ELF-1 (cell line): ENCODE measurements at regions not wholly inside any gene's neighbourhood (a gene's known extent, or its start where the extent isn't known, plus 50 kb on each side); places are given as distances from the start of the nearest gene placed in this dataset.
A peak's percentile ranks its signal among the peaks of the same experiment; 100 is the strongest.

ENCODE experiments used
- DNase-seq: peaks from one replicate; pipeline ENCODE4 v3.0.0-alpha.2; 2016; ENCODE audit warnings: low read depth, low spot score

DNA sequence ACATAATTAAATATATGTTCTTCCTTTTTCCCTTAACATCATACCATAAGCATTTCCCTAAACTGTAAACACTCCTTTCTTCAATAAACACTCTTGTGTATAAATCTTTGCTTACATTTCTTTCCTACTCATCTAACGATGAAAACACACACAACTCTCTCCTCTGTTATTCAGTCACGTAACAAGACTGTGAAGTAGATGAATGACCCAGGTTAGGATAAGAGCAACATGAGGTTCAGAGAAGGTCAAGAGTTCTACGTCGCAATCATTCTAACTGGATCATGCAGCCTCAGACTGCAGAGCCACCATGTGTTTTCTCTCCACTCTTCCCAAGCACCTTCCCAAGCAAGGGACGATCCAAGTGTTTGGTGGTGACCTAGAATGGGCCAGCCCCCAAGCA, 70.5 kb upstream of the SPTLC1 start:
- no peak for DNase-seq

DNA sequence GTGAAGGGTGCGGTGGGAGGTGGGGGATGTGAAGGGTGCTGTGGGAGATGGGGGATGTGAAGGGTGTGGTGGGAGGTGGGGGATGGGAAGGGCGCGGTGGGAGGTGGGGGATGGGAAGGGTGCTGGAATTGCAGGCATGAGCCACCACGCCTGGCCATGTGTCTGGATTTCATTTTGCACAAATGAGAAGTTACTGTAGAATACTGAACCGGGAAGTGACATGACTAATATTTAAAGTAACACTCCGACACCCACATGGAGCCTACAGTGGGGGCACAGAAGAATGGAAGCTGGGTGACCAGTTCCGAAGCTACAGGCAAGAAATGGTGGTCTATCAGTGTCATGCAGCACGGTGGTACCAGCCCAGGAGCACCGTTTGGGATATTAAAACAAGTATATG, 69.9 kb upstream of the SPTLC1 start:
- DNase-seq = no peak

DNA sequence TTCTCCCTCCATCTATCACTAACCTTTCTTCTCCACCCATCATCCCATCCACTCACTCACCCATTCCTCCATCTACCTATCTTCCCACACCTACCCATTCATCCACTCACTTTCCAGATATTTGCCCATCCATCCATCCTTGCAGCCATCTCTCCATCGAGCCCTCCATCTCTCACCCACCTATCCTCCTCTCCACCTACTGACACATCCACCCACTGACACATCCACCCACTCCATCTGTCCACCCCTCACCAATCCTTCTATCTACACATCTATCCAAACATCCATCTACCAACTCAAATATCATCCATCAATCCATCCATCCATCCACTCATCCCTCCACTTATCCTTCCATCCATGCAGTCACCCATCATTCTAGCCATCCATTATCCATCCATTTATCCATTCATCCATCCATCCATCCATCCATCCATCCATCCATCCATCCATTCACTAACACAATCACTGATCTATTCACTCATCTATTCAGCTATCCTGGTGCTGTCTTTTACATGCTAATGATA, 68.9 kb upstream of the SPTLC1 start:
- no peak for DNase-seq

DNA sequence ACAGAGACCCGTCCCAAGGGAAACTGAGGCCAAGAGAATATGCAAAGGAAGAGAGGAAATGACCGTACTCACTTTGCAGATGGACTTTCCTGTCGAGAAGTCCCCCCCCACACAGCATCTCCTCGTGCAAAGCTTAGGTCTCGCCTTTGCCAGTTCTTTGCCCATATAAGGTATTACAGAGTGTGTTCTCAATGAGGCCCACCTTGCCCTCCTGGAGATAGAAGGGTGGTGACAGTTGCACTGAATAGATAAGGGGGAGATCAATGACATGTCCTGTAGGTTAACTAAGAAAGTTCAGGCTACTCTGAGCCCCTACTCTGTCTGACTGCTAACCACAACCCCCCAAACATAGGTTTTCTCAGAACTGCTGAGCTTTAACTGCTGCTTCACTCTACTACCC, 68.2 kb upstream of the SPTLC1 start:
- DNase-seq = no peak

DNA sequence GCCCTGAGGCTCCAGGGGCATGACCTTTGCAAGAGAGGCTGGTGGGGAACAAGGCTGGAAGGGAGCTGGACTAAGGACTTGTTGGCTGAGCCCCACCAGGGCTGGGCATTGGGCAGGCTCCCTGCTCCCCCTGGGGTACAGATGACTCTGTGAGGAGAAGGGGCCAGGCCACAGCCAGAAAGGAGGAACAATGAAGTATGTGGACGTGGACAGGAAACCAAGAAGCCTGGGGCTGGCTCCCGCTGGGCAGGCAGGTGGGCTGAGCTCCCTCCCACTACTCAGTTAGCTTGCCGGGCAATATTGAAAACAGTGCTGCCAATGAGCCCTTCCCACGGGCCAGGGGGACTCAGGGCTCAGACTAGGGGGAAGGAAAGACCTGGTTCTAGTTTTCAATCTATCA, 66.1 kb upstream of the SPTLC1 start:
- no peak for DNase-seq

DNA sequence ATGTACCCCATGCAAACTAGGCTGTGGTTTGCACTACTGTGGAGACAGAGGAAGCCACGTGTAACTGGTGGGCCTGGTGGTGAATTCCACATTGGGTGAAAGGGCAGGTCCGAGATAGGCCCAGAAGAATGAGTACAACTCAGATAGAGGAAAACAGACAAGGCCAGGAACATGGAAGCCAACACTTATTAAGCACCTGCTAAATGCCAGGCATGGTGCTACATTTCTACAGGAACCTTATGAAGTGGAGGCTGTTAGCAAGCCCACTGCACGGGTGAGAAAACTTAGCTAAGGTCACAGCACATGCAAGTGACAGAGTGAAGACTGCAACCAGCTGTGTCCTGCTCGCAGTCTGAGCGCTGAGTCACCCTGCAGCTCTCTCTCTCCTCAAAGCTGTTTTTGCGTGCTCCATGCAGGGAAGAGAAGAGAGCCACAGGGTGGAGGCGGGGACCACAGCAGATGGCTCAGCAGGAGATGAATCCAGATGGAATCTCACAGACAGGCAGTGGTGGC, 65.5 kb upstream of the SPTLC1 start:
- peak; percentile 69 for DNase-seq

DNA sequence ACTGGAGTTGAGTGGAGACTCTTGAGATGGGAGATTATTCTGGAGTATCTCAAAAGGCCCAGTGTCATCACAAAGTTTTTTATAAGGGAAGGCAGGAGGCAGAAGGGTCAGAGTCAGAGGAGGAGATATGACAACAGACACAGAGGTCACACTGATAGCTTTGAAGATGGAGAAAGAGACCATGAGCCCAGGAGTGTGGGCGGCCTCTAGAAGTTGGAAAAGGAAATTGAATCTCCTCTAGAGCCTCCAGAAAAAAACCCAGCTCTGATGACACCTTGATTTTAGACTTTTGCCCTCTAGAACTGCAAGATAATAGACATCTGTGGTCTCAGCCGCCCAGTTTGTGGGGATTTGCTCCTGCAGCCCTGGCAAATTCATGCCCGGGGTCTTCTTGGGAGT, 64.8 kb upstream of the SPTLC1 start:
- DNase-seq = no peak

DNA sequence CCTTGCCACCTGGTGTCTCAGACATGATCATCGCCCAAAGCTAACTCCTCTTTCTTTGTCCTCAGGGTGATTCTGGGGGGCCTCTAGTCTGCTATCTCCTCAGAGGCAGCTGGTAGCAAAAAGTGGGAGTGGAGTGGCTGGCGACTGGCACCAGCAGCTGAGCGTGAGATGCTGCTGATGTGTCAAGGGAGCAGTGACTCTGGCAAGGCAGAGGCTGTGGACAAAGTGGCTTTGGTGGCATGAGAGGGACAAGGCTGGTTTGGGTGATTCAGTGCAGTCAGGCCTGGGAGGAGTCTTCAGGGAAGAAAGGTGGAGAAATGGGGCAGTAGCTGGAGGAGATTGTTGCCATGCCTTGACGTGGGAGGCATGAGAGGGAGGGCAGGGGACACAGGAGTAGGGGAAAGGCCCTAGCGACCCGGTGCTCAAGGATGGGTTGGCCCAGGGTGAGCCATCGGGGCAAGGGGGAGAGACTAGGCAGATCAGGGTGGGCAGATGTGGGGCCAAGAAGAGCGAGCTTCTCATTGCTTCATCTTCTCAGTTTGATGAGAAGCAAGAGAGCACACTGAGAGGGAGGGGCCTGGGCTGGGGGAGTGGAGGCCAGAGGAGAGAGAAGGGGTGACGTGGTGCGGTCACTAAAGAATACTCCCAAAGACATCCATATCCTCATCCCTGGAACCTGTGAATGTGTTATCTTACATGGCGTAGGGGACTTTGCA, 64.2 kb upstream of the SPTLC1 start:
- no peak for DNase-seq

DNA sequence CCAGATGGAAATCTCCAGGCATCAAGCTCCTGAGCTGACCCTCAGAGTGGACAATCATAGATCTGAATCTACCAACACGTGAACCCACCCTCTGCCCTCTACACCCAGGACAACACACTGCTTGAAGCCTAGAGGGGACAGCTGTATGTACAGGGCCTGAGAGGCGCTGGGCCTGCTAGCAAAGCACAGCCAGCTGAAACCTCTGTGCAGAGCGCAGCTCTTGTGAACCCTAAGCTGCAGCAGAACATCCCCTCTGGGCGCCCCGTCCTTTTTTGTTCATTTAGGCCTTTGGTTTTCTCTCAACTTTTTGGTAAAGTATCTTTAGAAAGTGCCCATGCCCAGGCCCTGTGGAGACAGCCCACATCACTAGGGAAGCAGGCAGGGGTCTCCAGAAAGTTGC, 62.4 kb upstream of the SPTLC1 start:
- DNase-seq = no peak

DNA sequence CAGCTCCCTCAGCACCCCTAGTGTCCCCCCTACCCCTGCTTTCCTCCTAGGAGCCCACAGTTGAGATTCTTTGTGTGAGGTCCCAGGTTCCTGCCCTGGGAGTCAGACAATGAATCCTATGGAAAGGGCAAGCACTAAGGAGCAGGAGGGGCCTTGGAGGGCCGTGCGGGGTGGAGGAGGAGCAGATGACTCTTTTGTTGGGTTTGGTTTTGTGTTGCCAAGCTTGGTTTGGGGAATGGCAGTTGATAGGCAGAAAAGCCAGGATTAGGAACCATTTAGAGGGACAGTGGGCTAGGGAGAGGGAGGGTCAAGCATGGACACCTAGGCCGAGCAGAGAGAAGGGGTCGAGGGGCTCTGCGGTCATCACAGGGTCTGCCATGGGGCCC, 61.6 kb upstream of the SPTLC1 start:
- DNase-seq = no peak

DNA sequence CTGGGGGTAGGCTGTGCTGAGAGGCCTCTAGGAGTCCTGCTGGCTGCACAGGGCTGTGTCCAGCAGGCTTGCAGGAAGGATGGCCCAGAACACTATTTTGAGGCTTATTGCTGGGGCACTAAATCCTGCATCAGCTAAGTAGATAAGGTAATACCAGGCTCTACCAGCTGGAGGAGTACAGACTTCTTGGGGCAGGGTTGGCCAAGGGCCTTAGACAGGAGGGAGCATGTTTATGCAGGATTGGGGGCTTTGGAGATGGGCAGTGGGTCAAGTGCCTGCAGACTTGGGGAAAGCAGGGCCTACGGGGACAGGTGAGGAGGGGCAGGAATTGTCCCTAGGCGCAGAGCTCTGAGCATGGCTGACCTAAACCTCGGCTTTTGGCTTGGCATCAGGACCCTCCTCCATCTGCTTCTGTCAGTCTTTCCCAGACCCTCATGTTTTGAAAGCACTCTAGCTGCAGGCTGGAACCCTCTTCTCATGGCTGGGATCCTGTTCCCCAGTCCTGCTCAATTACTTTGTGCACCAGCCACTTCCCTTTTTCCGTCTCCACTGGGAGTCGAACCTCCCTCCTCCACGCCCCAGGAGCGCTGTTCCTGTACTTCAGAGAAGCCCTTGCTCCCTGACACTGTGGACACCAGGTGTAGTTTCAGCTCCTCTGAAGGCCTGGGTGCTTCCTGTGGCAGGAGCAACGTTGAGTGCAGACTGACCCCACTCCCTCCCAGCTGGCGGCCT, 61.0 kb upstream of the SPTLC1 start:
- peak; percentile 28 for DNase-seq

DNA sequence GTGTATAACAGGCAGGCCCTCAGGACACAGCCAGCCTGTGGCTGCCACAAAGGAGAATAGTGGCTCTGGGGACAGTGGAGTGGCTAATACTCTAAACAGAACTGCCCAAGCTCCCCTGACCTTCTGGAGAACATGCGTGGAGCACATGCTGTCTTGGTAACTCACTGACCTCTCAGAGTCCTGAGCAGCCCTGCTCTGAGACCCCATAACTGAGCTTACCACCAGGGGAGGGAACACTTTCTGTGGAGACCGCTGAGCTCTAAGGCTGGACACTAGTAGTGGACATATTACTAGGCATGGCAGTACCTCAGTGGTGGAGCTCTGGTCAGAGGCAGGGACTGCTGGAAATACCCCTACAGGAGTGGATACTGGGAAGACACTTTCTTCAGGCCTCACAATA, 60.2 kb upstream of the SPTLC1 start:
- DNase-seq = no peak

DNA sequence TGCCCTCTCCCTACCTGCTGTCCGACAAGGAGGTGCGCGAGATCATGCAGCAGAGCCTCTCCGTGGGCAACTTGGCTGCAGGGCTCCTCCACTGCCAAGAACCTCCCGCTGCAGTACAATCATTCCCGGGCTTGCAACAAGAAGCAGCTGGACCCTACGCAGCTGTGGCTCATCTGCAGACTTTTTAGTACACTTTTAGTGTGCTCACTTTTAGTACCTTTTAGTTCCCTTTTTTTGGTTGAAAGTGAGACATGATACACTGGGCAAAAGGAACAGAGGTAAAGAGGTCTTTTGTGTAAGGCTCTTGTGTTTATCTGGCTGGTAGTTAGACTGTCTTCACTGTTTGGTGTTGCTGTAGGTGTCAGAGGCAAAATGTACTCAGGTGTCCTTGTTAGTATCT, 58.1 kb upstream of the SPTLC1 start:
- DNase-seq = no peak

DNA sequence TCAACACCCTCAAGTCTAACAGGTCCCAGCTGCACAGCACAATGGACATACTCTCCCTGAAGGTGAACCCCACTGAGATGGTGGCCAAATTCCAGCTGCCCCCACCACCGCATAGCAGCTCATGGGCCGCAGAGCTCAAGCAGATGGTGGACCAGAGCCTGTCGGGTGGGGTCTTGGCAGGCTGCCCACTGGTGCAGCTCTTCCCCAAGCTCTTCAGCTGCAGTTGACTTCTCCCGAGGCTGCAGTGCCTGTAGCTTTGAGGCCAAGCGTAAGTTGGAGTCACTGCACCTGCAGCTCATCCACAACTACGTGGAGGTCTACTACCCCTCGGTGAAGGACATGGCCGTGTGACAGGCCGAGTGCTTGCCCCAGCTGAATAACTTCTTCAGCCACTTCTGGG, 56.6 kb upstream of the SPTLC1 start:
- no peak for DNase-seq

DNA sequence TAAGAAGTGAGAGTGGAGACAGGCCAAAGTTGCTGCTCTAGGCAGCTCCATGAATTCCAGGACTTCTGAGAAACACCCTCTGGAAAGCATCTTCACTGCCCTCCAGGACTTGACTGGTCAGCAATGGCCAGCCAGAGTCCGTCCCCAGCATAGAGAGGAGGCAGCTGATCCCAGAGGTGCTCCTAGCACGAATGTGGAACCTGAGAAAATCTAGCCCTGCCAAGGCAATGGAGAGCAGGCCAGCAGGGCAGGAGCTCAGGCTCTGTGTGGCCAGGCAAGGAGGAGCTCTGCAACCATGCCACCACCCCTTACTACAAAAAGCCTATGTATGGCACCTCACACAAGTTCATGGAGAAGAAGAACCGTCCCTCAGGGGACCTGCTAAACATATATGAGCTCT, 56.1 kb upstream of the SPTLC1 start:
- no peak for DNase-seq

DNA sequence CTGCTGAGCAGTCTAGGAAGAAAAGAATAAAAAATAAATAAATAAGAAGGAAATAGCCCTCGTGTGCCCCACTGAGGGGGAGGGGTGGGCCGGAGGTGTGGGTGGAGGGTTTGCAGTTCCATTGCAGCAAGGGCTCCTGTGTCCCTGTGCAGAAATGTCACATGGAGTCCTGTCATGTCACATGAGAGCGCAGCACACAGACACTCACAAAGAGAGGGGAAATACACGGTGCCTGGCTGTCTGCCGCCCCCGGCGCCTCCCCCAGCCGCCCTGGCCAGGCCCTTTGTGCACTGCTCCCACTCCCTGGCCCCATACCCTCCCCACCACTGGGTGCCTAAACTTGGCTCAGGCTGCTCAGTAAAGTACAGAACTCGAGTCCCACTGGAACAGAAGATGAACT, 55.6 kb upstream of the SPTLC1 start:
- DNase-seq = no peak

DNA sequence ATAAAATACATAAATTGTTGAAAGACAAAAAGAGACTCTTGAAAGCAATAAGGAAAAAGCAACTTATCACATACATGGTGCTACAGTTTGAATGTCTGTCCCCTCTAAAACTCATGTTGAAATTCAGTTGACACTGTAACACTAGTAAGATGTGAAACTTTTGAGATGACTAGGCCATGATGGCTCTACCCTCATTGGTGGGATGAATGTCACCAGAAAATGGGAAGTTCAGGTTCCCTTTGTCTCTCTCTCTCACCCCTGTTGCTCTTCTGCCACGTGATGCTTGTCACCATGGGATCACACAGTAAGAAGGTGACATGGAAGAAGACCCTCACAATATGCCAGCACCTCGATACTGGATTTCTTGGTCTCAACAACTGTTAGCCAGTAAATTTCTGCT, 50.3 kb upstream of the SPTLC1 start:
- DNase-seq = no peak
